ENCODE measurements at regions not wholly inside any gene's neighbourhood (a gene's known extent, or its start where the extent isn't known, plus 50 kb on each side); places are given as distances from the start of the nearest gene placed in this dataset.

DNA sequence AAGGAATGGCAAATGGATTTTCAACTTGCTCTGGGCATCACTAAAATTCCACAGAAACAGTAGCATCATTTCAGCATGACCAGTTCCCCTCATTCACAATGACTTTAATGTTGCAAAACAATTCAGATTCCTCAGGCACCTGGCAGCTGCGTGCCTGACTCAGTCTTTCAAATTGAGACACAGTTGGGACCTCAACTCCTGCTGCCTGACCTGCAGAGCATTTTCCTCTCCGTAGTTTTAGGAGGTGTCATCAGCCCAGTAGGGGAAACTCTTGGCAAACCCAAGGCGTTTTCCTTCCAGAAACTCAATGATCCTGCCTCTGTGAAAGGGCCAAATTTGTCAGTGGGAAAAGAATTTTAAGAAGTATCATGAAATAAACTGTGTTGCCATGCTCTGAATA, 388.9 kb downstream of the SPRY1 start:
- no peaks in the 10 kb centered on the region for H3K36me3 ChIP-seq (replicated peaks)
- H3K27ac ChIP-seq, result no peak overlapping the region
- in situ Hi-C loops (cut with HindIII; ENCODE audit: low pct_ligation_motif_present, low sequenced_read_pairs), result no loop called here
- H3K27me3 ChIP-seq (replicated peaks), result no peaks in the 10 kb centered on the region
- peak; percentile 32 for DNase-seq
- TF ChIP-seq, protein P1, sequence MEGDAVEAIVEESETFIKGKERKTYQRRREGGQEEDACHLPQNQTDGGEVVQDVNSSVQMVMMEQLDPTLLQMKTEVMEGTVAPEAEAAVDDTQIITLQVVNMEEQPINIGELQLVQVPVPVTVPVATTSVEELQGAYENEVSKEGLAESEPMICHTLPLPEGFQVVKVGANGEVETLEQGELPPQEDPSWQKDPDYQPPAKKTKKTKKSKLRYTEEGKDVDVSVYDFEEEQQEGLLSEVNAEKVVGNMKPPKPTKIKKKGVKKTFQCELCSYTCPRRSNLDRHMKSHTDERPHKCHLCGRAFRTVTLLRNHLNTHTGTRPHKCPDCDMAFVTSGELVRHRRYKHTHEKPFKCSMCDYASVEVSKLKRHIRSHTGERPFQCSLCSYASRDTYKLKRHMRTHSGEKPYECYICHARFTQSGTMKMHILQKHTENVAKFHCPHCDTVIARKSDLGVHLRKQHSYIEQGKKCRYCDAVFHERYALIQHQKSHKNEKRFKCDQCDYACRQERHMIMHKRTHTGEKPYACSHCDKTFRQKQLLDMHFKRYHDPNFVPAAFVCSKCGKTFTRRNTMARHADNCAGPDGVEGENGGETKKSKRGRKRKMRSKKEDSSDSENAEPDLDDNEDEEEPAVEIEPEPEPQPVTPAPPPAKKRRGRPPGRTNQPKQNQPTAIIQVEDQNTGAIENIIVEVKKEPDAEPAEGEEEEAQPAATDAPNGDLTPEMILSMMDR (IDR thresholded peaks at IDR 0.05; ENCODE audit: low read depth, low read length, missing control alignments), result no peak
- H3K4me3 ChIP-seq (ENCODE audit: low read depth, low read length), result no peak overlapping the region

DNA sequence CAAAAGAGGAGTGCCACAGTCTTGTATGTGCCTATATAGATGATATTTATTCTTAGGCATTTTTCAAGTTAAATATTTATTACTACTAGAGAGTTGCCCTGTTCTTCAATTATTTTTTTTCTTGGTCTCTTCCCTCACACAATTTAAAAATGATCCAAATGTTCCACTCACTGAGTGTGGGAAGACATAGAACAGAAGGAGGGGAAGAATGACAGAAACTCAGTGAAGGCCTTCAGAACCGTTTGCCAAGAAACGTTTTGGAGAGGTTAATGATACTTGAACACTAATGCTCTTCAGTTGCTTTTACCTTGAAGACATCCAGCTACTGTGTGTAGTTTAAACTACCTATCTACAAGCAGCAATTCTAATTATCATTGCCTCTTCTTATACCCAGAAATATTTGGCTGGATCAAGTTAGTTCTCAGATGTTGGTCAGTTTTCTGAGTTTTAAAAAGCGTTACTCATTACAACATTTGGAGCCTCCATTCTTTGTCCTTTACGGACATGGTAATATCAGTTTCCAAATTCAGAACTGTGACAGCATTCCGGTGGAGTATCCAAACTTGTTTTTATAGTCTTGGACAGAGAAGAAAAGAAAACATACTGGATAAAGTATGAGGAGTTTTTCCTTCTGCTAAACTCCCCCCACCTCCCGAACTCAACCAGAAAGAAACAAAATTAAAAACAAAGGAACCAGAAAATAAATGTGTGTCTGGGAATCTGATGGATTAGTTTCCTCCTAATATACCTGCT, 389.7 kb downstream of the SPRY1 start:
- DNase-seq, result no peak
- H3K27ac ChIP-seq, result no peak overlapping the region
- in situ Hi-C loops (cut with HindIII; ENCODE audit: low pct_ligation_motif_present, low sequenced_read_pairs), result no loop called here

DNA sequence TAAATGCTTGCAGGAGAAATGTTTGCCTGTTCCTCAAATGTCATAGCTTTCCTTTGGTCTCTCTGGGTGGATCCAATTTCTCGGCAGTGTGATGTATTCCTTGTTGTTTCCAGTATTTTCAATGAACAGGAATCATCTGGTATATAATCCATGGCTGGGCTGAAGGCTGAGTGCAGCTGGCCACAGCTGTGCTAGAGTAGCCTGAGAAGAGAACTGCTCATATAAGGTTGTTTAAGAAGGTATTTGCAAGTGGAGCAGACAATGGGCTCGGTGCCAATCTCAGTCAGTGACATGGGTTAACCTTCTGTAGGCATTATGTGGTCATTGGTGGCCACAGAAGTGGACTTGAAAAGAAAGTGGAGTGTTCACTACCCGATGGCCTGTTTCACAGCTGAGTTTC, 390.3 kb downstream of the SPRY1 start:
- in situ Hi-C loops (cut with HindIII; ENCODE audit: low pct_ligation_motif_present, low sequenced_read_pairs), result no loop called here
- H3K36me3 ChIP-seq (replicated peaks), result no peaks in the 10 kb centered on the region
- H3K4me3 ChIP-seq (ENCODE audit: low read depth, low read length), result no peak overlapping the region
- peak; percentile 29 for DNase-seq
- H3K27me3 ChIP-seq (replicated peaks), result no peaks in the 10 kb centered on the region
- TF ChIP-seq, protein P1 (IDR thresholded peaks at IDR 0.05; ENCODE audit: low read depth, low read length, missing control alignments), result no peak
- no peak overlapping the region for H3K27ac ChIP-seq

More for the DNA sequence above, 389.7 kb downstream of the SPRY1 start:
- no peaks in the 10 kb centered on the region for H3K27me3 ChIP-seq (replicated peaks)
- TF ChIP-seq, protein P1 (IDR thresholded peaks at IDR 0.05; ENCODE audit: low read depth, low read length, missing control alignments), result no peak
- H3K4me3 ChIP-seq (ENCODE audit: low read depth, low read length), result no peak overlapping the region
- no peaks in the 10 kb centered on the region for H3K36me3 ChIP-seq (replicated peaks)

DNA sequence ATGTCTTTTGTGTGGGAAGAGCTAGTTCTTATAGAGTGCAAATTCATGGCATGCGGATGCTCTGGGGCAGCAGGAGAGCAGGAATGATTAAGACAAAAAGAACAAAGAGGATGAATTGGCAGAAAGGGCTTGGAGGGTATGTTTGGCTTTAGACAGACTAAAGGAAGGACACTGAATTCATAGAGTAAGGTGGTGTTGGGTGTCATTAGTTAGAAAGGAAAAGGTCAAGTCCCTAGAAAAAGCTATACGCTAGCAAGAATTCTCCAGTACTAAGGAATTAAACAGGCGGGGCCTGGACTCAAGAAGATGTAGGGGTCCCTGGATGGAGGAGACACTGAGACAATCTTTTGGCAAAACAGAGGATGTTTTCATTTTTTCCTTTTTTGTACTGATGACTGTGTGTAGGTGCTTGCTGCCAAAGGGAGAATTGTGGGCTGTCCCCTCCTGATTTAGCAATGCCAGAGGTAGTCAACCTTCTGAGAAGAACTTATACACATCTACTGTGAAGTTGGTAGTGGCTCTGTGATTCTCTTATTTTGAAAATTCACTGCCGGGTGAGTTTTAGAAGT, 391.0 kb downstream of the SPRY1 start:
- DNase-seq, result no peak
- H3K27me3 ChIP-seq (replicated peaks), result no peaks in the 10 kb centered on the region
- no peaks in the 10 kb centered on the region for H3K36me3 ChIP-seq (replicated peaks)
- no peak overlapping the region for H3K4me3 ChIP-seq (ENCODE audit: low read depth, low read length)
- in situ Hi-C loops (cut with HindIII; ENCODE audit: low pct_ligation_motif_present, low sequenced_read_pairs), result no loop called here
- TF ChIP-seq, protein P1 (IDR thresholded peaks at IDR 0.05; ENCODE audit: low read depth, low read length, missing control alignments), result no peak
- H3K27ac ChIP-seq, result no peak overlapping the region

DNA sequence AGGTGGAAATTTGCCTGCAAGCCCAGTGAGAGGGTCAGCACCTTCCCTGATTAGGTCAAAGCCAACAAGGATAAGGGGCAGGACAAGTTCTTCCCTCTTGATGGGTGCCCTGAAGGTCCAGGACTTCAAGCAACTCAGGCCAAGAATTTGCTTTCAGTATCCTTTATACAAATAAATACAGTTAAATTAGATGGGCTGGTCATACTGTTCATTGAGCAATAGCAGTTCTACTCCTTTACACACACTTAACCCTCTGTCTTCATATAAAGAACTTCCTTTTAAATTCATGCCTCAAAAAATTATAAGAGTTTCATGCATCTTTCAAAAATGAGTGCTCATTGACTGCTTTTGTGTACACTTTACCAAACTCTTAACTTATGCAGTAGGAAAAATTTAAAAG, 392.0 kb downstream of the SPRY1 start:
- no peak for DNase-seq
- TF ChIP-seq, protein P1 (IDR thresholded peaks at IDR 0.05; ENCODE audit: low read depth, low read length, missing control alignments), result no peak
- no peak overlapping the region for H3K27ac ChIP-seq
- no peaks in the 10 kb centered on the region for H3K27me3 ChIP-seq (replicated peaks)
- in situ Hi-C loops (cut with HindIII; ENCODE audit: low pct_ligation_motif_present, low sequenced_read_pairs), result no loop called here
- no peaks in the 10 kb centered on the region for H3K36me3 ChIP-seq (replicated peaks)
- no peak overlapping the region for H3K4me3 ChIP-seq (ENCODE audit: low read depth, low read length)

All from brain microvascular endothelial cell (primary cell).